GM12878 (cell line): ENCODE measurements at regions not wholly inside any gene's neighbourhood (a gene's known extent, or its start where the extent isn't known, plus 50 kb on each side); places are given as distances from the start of the nearest gene placed in this dataset.

Experiments
- ATAC-seq: fragments of 200-7000 bp; cut with Tn5 transposase; 3 replicates; pipeline ENCODE4 v1.9.1; 2020; ENCODE audit warnings: mild to moderate bottlenecking, moderate library complexity
- BruUV-seq: library from RNA; stranded (reverse); fragments of 400-500 nt; replicated peaks from 2 replicates; lab custom pipeline; 2021; lab: Mats Ljungman, UMichigan
- CTCF ChIA-PET: fragments of 300-600 bp; sonication (Branson Sonifier 250); formaldehyde crosslinking; extraction: SDS; loops from one replicate; lab custom pipeline; 2021; ENCODE audit warnings: inconsistent platforms; lab: Yijun Ruan, JAX
- POLR2A ChIA-PET: fragments of 350-600 bp; formaldehyde crosslinking; extraction: SDS; loops from one replicate; lab custom pipeline; 2021; ENCODE audit warnings: inconsistent platforms; lab: Charles Lee
- RAD21 ChIA-PET: fragments of 300-600 bp; sonication (Branson Sonifier 250); formaldehyde crosslinking; loops from one replicate; lab custom pipeline; 2023; ENCODE audit warnings: antibody characterized with exemption; ENCODE audit not compliant: unreplicated experiment; lab: Charles Lee
- SMC1A ChIA-PET: fragments of 300-600 bp; sonication (Branson Sonifier 250); formaldehyde crosslinking; loops from one replicate; lab custom pipeline; 2023; ENCODE audit not compliant: unreplicated experiment, uncharacterized antibody; lab: Charles Lee
- DNase-seq: peaks from one replicate; pipeline ENCODE4 v3.0.0-alpha.2; 2011; ENCODE audit warnings: low read depth, low spot score
- FAIRE-seq: peaks from 3 replicates; lab custom pipeline; 2011; peaks lifted over from hg19 to GRCh38; lab: Jason Lieb, UNC
- H2AFZ ChIP-seq: 2 replicates; pipeline ENCODE4 v1.6.0; 2011; ENCODE audit warnings: low read depth, low read length, control low read depth; ENCODE audit not compliant: control insufficient read depth
- H3K27ac ChIP-seq: 2 replicates; pipeline ENCODE4 v1.5.1; 2011; ENCODE audit warnings: control low read depth; ENCODE audit not compliant: control insufficient read depth, insufficient read depth
- H3K27me3 ChIP-seq, 2 experiments: replicated peaks in 1 of 2; 2 replicates each; pipeline versions ENCODE4 v1.6.0 to v1.6.1; 2011; ENCODE audit warnings: low read length in 1 of 2; ENCODE audit not compliant: control insufficient read depth in 2 of 2, insufficient read depth in 2 of 2
- H3K36me3 ChIP-seq, 2 experiments: 2 replicates each; pipeline ENCODE4 v1.5.1; 2011; ENCODE audit warnings: low read length in 1 of 2; ENCODE audit not compliant: control insufficient read depth in 2 of 2, insufficient read depth in 2 of 2
- H3K4me1 ChIP-seq: 2 replicates; pipeline ENCODE4 v1.6.1; 2011; ENCODE audit warnings: mild to moderate bottlenecking, low read length, moderate library complexity, mixed read lengths; ENCODE audit not compliant: control insufficient read depth, insufficient read depth
- H3K4me2 ChIP-seq: 2 replicates; pipeline ENCODE4 v1.6.0; 2011; ENCODE audit warnings: control low read depth; ENCODE audit not compliant: control insufficient read depth, insufficient read depth
- H3K4me3 ChIP-seq: fragments of 200-600 bp; sonication (generic); 2 replicates; pipeline ENCODE4 v1.5.1; 2016
- H3K79me2 ChIP-seq: 2 replicates; pipeline ENCODE4 v1.6.0; 2011; ENCODE audit warnings: low read length; ENCODE audit not compliant: control insufficient read depth, insufficient read depth
- H3K9ac ChIP-seq: 2 replicates; pipeline ENCODE4 v1.8.0; 2011; ENCODE audit warnings: low read length, control low read depth, mixed read lengths; ENCODE audit not compliant: control insufficient read depth, insufficient read depth
- H3K9me3 ChIP-seq: replicated peaks from 3 replicates; pipeline ENCODE4 v1.5.1; 2011; ENCODE audit warnings: mild to moderate bottlenecking, low read length; ENCODE audit not compliant: control insufficient read depth, insufficient read depth
- H4K20me1 ChIP-seq: 2 replicates; pipeline ENCODE4 v1.6.0; 2011; ENCODE audit not compliant: control insufficient read depth, insufficient read depth
- BCL11A ChIP-seq: IDR thresholded peaks from 2 replicates; pipeline ENCODE4 v1.6.1; 2011; ENCODE audit warnings: low read depth, low read length
- EP300 ChIP-seq, 2 experiments: fragments of 150-350 bp in 1 of 2; IDR thresholded peaks; 2 replicates each; pipeline ENCODE4 v1.6.1; 2011 to 2012; ENCODE audit warnings: low read depth in 2 of 2, low read length in 2 of 2, borderline replicate concordance in 1 of 2, improper control_type of control experiment in 1 of 2, inconsistent platforms in 1 of 2; ENCODE audit not compliant: control insufficient read depth in 1 of 2
- IRF4 ChIP-seq: IDR thresholded peaks from 2 replicates; pipeline ENCODE4 v1.6.1; 2011; ENCODE audit warnings: low read depth, low read length
- JUNB ChIP-seq: IDR thresholded peaks from 2 replicates; pipeline ENCODE4 v1.6.1; 2016; ENCODE audit warnings: antibody characterized with exemption, mild to moderate bottlenecking
- MTA2 ChIP-seq: fragments of 450-650 bp; IDR thresholded peaks from 2 replicates; pipeline ENCODE4 v1.6.1; 2016; ENCODE audit warnings: low read depth, mild to moderate bottlenecking, moderate library complexity
- NFIC ChIP-seq: IDR thresholded peaks from 2 replicates; pipeline ENCODE4 v1.6.1; 2012; ENCODE audit warnings: low read depth, mild to moderate bottlenecking, inconsistent platforms, low read length, moderate library complexity
- POU2F2 ChIP-seq: IDR thresholded peaks from 3 replicates; pipeline ENCODE4 v1.6.1; 2011; ENCODE audit warnings: low read depth, mild to moderate bottlenecking, low read length, borderline replicate concordance
- RELA ChIP-seq: fragments of 450-650 bp; IDR thresholded peaks from 2 replicates; pipeline ENCODE4 v1.8.0; 2014; ENCODE audit warnings: borderline replicate concordance; ENCODE audit not compliant: partially characterized antibody
- RUNX3 ChIP-seq: IDR thresholded peaks from 2 replicates; pipeline ENCODE4 v1.6.1; 2012; ENCODE audit warnings: low read length, inconsistent platforms
- TCF7 ChIP-seq: IDR thresholded peaks from 2 replicates; pipeline ENCODE4 v1.6.1; 2014; ENCODE audit warnings: antibody characterized with exemption, borderline replicate concordance
- ZZZ3 ChIP-seq: IDR thresholded peaks from 2 replicates; pipeline ENCODE4 v1.6.1; 2011; ENCODE audit warnings: low read depth; ENCODE audit not compliant: control insufficient read depth, insufficient read length
- WGBS: methylation state at CpG from one replicate; pipeline ENCODE4 v1.1.6; 2016; ENCODE audit warnings: low lambda C conversion rate; ENCODE audit not compliant: insufficient replicate concordance, insufficient coverage; ENCODE audit errors: missing lambda C conversion rate; 5-methylcytosine and 5-hydroxymethylcytosine counted together
- in situ Hi-C: fragments of 300-500 bp; cut with MboI; formaldehyde crosslinking; loops from 9 replicates; pipeline ENCODE4 v1.14.3; 2018; ENCODE audit warnings: mixed read lengths
- intact Hi-C: fragments of 100-400 bp; cut with micrococcal nuclease; formaldehyde crosslinking; loops from one replicate; pipeline ENCODE4 v1.14.2; 2022; ENCODE audit not compliant: unreplicated experiment
- TF ChIP-seq, protein P1 (sequence below): IDR thresholded peaks from 2 replicates; pipeline ENCODE4 v1.6.1; 2011; ENCODE audit warnings: borderline replicate concordance, low read depth, mild to moderate bottlenecking, moderate library complexity, mixed read lengths, low read length; ENCODE audit not compliant: insufficient read depth; ENCODE audit errors: extremely low read length
- TF ChIP-seq, protein P2 (sequence below): fragments of 450-650 bp; IDR thresholded peaks from 2 replicates; pipeline ENCODE4 v1.6.1; 2016; ENCODE audit warnings: mild to moderate bottlenecking
- TF ChIP-seq, protein P3 (sequence below): fragments of 450-650 bp; IDR thresholded peaks from 2 replicates; pipeline ENCODE4 v1.6.1; 2017; ENCODE audit warnings: mild to moderate bottlenecking, moderate library complexity
- TF ChIP-seq, protein P4 (sequence below): IDR thresholded peaks from 2 replicates; pipeline ENCODE4 v1.6.1; 2012; ENCODE audit warnings: low read length, inconsistent platforms

DNA sequence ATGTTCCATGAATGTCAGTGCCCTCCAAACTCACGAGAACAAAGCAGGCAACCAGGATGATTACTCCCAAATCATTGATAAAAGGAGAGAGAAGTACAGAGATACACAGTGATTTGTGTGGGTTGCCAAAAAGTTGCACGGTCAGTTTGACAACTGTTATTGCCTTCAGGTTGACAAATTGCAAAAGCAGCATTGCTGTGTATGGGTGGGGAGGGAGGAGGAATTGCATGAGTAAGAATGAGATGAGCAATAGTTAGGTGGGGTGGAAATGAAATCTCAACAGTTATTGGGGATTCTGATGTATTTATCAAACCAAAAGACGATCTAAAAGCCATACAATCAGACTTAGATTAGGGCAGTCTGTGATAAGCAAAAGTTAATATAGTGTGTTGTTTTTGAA, 93.7 kb downstream of the NTMT2 start (continued):
- TF ChIP-seq, protein P1, sequence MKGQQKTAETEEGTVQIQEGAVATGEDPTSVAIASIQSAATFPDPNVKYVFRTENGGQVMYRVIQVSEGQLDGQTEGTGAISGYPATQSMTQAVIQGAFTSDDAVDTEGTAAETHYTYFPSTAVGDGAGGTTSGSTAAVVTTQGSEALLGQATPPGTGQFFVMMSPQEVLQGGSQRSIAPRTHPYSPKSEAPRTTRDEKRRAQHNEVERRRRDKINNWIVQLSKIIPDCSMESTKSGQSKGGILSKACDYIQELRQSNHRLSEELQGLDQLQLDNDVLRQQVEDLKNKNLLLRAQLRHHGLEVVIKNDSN = no peak

DNA sequence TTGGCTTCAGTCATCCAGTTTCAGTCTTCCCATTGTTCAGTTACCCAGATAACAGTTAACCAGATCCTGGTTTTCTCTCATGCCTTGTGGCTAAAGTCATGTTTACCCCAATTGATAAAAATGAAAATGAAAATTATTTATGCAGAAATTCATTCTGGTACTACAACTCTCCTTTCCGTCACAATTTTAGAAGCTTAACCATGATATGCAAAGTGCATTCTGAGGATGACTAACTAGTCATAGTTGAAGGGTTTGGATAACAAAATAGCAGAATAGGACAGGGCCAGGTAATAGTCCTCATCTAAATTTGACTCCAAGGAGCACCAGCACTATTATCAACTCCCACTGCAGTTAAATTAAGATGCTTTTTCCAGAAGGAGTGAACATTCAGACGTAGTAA, 94.7 kb downstream of the NTMT2 start:
- Histone ChIP-seq H4K20me1 (no peaks in the 10 kb centered on the region), H2AFZ (no peak overlapping the region), H3K4me3 (no peak overlapping the region), H3K27ac (no peak overlapping the region), H3K4me2 (no peak overlapping the region), H3K9ac (no peak overlapping the region), H3K9me3 (no peaks in the 10 kb centered on the region), H3K36me3 (no peaks in the 10 kb centered on the region), H3K4me1 (peaks cover 10% of the 10 kb centered on the region; the same call in 1 of the 2 replicates), H3K27me3 (no peaks in the 10 kb centered on the region), H3K79me2 (no peaks in the 10 kb centered on the region)
- RAD21 ChIA-PET = no interaction called here
- BruUV-seq = no TSS peak
- WGBS = 15% methylated on average over 2 of the region's 2 CpGs
- FAIRE-seq (no peak), DNase-seq (peak; percentile 32), ATAC-seq (peak; percentile 94)
- CTCF ChIA-PET = interaction anchor here (0.7 kb wide), 1 partner anchor 14 kb away, joined by 3 read pairs; no protein-coding TSS in a partner anchor
- SMC1A ChIA-PET = interaction anchor here (0.6 to 2.5 kb wide), 6 partner anchors 9 to 83 kb away, joined by 3 to 10 read pairs (median 4); no protein-coding TSS in a partner anchor
- intact Hi-C loops (loop anchor here (5.0 to 10.0 kb wide), 2 partner anchors 168 to 306 kb away; partner anchors contain the start of gene KIFAP3), in situ Hi-C loops (no loop called here)
- POLR2A ChIA-PET = interaction anchor here (0.6 to 1.0 kb wide), 2 partner anchors 18 to 45 kb away, joined by 3 to 4 read pairs; no protein-coding TSS in a partner anchor
- TF ChIP-seq ZZZ3 = no peak
- TF ChIP-seq JUNB = peak; percentile 55
- TF ChIP-seq, protein P2, sequence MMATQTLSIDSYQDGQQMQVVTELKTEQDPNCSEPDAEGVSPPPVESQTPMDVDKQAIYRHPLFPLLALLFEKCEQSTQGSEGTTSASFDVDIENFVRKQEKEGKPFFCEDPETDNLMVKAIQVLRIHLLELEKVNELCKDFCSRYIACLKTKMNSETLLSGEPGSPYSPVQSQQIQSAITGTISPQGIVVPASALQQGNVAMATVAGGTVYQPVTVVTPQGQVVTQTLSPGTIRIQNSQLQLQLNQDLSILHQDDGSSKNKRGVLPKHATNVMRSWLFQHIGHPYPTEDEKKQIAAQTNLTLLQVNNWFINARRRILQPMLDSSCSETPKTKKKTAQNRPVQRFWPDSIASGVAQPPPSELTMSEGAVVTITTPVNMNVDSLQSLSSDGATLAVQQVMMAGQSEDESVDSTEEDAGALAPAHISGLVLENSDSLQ = 0 out of 2 replicates have a peak, but pooled peaks have one; percentile 7
- peak; percentile 73; the same call in 1 of the 2 replicates for TF ChIP-seq IRF4
- TF ChIP-seq RUNX3 = peak; percentile 71
- TF ChIP-seq, protein P3, sequence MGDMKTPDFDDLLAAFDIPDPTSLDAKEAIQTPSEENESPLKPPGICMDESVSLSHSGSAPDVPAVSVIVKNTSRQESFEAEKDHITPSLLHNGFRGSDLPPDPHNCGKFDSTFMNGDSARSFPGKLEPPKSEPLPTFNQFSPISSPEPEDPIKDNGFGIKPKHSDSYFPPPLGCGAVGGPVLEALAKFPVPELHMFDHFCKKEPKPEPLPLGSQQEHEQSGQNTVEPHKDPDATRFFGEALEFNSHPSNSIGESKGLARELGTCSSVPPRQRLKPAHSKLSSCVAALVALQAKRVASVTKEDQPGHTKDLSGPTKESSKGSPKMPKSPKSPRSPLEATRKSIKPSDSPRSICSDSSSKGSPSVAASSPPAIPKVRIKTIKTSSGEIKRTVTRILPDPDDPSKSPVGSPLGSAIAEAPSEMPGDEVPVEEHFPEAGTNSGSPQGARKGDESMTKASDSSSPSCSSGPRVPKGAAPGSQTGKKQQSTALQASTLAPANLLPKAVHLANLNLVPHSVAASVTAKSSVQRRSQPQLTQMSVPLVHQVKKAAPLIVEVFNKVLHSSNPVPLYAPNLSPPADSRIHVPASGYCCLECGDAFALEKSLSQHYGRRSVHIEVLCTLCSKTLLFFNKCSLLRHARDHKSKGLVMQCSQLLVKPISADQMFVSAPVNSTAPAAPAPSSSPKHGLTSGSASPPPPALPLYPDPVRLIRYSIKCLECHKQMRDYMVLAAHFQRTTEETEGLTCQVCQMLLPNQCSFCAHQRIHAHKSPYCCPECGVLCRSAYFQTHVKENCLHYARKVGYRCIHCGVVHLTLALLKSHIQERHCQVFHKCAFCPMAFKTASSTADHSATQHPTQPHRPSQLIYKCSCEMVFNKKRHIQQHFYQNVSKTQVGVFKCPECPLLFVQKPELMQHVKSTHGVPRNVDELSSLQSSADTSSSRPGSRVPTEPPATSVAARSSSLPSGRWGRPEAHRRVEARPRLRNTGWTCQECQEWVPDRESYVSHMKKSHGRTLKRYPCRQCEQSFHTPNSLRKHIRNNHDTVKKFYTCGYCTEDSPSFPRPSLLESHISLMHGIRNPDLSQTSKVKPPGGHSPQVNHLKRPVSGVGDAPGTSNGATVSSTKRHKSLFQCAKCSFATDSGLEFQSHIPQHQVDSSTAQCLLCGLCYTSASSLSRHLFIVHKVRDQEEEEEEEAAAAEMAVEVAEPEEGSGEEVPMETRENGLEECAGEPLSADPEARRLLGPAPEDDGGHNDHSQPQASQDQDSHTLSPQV = no peak
- 0 out of 2 replicates have a peak, but pooled peaks have one; percentile 22 for TF ChIP-seq NFIC
- TF ChIP-seq, protein P4, sequence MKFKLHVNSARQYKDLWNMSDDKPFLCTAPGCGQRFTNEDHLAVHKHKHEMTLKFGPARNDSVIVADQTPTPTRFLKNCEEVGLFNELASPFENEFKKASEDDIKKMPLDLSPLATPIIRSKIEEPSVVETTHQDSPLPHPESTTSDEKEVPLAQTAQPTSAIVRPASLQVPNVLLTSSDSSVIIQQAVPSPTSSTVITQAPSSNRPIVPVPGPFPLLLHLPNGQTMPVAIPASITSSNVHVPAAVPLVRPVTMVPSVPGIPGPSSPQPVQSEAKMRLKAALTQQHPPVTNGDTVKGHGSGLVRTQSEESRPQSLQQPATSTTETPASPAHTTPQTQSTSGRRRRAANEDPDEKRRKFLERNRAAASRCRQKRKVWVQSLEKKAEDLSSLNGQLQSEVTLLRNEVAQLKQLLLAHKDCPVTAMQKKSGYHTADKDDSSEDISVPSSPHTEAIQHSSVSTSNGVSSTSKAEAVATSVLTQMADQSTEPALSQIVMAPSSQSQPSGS = peak; percentile 60; the same call in 1 of the 2 replicates
- peak; percentile 97 for TF ChIP-seq POU2F2
- TF ChIP-seq BCL11A = 0 out of 2 replicates have a peak, but pooled peaks have one; percentile 11
- no peak for TF ChIP-seq RELA
- TF ChIP-seq TCF7 = no peak
- peak; percentile 9 to 39; a peak in 2 of 4 replicates for TF ChIP-seq EP300 (IDR thresholded peaks at IDR 0.05; ENCODE audit: borderline replicate concordance in 1 of 2, control insufficient read depth in 1 of 2, low read depth in 2 of 2, low read length in 2 of 2)
- TF ChIP-seq MTA2 = peak; percentile 40; the same call in 1 of the 2 replicates
